Activated T-cell treated with anti-CD3 and anti-CD28 coated beads, Interleukin-2, amount 50 U/mL, for 24 hours (primary cell): ENCODE measurements at regions not wholly inside any gene's neighbourhood (a gene's known extent, or its start where the extent isn't known, plus 50 kb on each side); places are given as distances from the start of the nearest gene placed in this dataset.

Experiments
- DNase-seq: peaks from one replicate; pipeline ENCODE4 v3.0.0-alpha.2; 2020
- H3K27ac Mint-ChIP-seq: 2 replicates; pipeline ENCODE4 v1.8.0; 2020; ENCODE audit warnings: mild to moderate bottlenecking, mixed read lengths
- H3K27me3 Mint-ChIP-seq: 2 replicates; pipeline ENCODE4 v1.8.0; 2020; ENCODE audit warnings: mixed read lengths
- H3K36me3 Mint-ChIP-seq: 2 replicates; pipeline ENCODE4 v1.8.0; 2020; ENCODE audit warnings: low read depth, mixed read lengths
- H3K4me1 Mint-ChIP-seq: 2 replicates; pipeline ENCODE4 v1.8.0; 2020; ENCODE audit warnings: low read depth, mixed read lengths
- H3K4me3 Mint-ChIP-seq: 2 replicates; pipeline ENCODE4 v1.8.0; 2020; ENCODE audit warnings: mild to moderate bottlenecking, moderate library complexity, mixed read lengths
- H3K9me3 Mint-ChIP-seq: 2 replicates; pipeline ENCODE4 v1.8.0; 2020; ENCODE audit warnings: mixed read lengths

DNA sequence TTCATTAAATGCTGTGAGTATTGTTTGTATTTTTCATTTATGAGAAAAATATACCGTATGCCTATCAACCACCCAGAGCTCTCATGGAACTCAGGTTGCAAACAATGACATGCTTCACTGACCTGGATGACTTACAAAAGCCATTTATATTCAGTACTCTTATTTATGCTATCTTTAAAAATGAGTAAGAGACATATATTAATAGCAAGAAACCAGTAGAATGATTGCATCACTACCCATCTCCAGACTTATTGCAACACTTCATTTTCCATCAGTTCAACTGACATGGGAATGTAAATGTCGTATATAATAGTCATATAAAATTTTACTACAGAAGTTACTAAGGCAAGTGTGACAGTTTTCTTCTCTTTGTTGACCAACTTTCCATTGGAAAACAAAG is 69.1 kb downstream of the OTP start:
- Mint-ChIP-seq H3K27me3 (peaks cover 34% of the 10 kb centered on the region), H3K4me3 (no peak overlapping the region), H3K9me3 (no peaks in the 10 kb centered on the region), H3K4me1 (no peaks in the 10 kb centered on the region), H3K36me3 (no peaks in the 10 kb centered on the region), H3K27ac (no peak overlapping the region)
- DNase-seq = no peak

- DNase-seq = no peak
- Mint-ChIP-seq H3K27ac (no peak overlapping the region), H3K27me3 (peaks cover 28% of the 10 kb centered on the region), H3K4me1 (no peaks in the 10 kb centered on the region), H3K4me3 (no peak overlapping the region), H3K36me3 (no peaks in the 10 kb centered on the region), H3K9me3 (no peaks in the 10 kb centered on the region)
These were observed 70.0 kb downstream of the OTP start for GRCh38 chr5:77568555-77568954.

DNA sequence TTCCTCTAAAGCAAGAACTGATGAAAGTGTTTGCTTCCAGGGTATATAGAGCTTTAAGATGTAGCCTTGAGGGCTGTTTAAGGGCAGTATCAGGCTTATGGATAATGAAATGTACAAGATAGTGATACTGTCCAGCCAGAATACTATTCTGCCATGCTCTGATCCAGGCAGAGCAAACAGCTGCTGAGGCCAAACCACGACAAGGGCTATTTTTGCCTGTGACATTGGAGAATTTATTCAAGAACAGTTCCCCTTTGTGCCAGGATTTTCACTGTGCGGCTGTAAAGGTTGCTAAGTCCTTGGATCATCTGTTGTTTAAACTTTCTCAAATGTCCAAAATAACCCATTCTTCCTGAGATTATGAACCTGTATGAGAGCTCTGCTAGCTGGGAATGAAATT is 70.4 kb downstream of the OTP start:
- Mint-ChIP-seq H3K27ac (no peak overlapping the region), H3K9me3 (no peaks in the 10 kb centered on the region), H3K27me3 (peaks cover 25% of the 10 kb centered on the region), H3K36me3 (no peaks in the 10 kb centered on the region), H3K4me1 (no peaks in the 10 kb centered on the region), H3K4me3 (no peak overlapping the region)
- DNase-seq = no peak

GRCh38 chr5:77563475-77563874 is 71.4 kb upstream of the WDR41 start:
- Mint-ChIP-seq H3K9me3 (no peaks in the 10 kb centered on the region), H3K36me3 (no peaks in the 10 kb centered on the region), H3K4me3 (no peak overlapping the region), H3K27me3 (peaks cover 14% of the 10 kb centered on the region), H3K4me1 (no peaks in the 10 kb centered on the region), H3K27ac (no peak overlapping the region)
- no peak for DNase-seq

DNA sequence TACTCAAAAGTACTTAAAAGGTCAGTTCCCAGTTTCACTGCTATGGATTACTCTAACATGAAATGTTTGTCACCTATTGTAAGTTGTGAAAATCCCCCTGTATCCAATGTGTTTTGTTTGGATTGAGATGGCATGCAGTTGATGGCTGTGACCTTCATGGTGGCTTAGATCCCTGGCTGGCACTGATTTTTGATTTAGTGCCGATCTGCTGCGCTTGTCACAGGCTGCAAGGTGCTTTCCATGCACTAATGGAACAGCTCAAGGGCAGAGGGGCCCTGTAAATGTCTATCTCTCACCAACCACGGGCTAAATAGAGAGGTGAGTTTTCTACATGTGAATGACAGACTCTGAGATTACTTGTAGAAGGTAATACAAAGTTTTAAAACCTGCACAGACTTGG is 69.8 kb upstream of the WDR41 start:
- H3K27me3 Mint-ChIP-seq = peaks cover 11% of the 10 kb centered on the region
- H3K4me1 Mint-ChIP-seq = no peaks in the 10 kb centered on the region
- H3K9me3 Mint-ChIP-seq = no peaks in the 10 kb centered on the region
- no peaks in the 10 kb centered on the region for H3K36me3 Mint-ChIP-seq
- DNase-seq = no peak
- H3K27ac Mint-ChIP-seq = no peak overlapping the region
- H3K4me3 Mint-ChIP-seq = no peak overlapping the region

GRCh38 chr5:77560677-77561263 is 68.7 kb upstream of the WDR41 start:
- no peaks in the 10 kb centered on the region for H3K4me1 Mint-ChIP-seq
- no peaks in the 10 kb centered on the region for H3K36me3 Mint-ChIP-seq
- H3K27ac Mint-ChIP-seq = no peak overlapping the region

DNA sequence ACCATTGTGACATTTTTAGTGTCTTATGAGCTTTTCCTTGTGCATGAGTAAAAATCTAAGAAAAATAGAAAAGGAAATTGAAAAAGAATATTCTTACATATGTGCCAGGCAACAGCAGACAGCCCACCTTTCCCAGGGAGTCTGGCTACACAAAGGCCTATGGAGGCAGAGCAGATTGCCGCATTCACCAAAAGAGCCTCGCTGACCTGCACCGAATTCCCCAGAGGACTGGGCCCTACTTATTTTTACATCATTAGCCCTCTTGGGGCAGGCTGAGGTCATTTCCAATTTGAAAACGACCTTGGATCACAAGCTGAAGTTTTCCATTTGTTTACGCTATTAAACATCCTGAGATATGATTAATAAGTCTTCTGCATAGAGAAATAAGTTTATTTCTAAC is 66.2 kb upstream of the WDR41 start:
- Mint-ChIP-seq H3K27me3 (peaks cover 10% of the 10 kb centered on the region), H3K4me1 (no peaks in the 10 kb centered on the region), H3K4me3 (no peak overlapping the region), H3K36me3 (no peaks in the 10 kb centered on the region), H3K27ac (no peak overlapping the region), H3K9me3 (no peaks in the 10 kb centered on the region)
- no peak for DNase-seq

More at GRCh38 chr5:77560677-77561263, 68.7 kb upstream of the WDR41 start:
- Mint-ChIP-seq H3K27me3 (peaks cover 10% of the 10 kb centered on the region), H3K4me3 (no peak overlapping the region), H3K9me3 (no peaks in the 10 kb centered on the region)
- no peak for DNase-seq

DNA sequence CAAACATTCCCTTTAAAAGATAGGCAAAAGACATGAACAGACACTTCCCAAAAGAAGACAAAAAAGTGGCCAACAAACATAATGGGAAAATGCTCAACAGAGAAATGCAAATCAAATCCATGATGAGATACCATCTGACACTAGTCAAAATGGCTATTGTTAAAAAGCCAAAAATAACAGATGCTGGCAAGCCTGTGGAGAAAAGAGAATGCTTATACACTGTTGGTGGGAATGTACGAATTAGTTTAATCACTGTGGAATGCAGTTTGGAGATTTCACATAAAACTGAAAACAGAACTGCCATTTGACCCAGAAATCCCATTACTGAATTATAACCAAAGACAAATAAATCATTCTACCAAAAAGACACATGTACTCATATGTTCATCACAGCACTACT is 58.3 kb upstream of the WDR41 start:
- DNase-seq = no peak
- no peak overlapping the region for H3K4me3 Mint-ChIP-seq
- H3K27ac Mint-ChIP-seq = no peak overlapping the region
- H3K9me3 Mint-ChIP-seq = peaks cover 2% of the 10 kb centered on the region
- peaks cover 30% of the 10 kb centered on the region for H3K27me3 Mint-ChIP-seq
- H3K4me1 Mint-ChIP-seq = no peaks in the 10 kb centered on the region
- no peaks in the 10 kb centered on the region for H3K36me3 Mint-ChIP-seq

DNA sequence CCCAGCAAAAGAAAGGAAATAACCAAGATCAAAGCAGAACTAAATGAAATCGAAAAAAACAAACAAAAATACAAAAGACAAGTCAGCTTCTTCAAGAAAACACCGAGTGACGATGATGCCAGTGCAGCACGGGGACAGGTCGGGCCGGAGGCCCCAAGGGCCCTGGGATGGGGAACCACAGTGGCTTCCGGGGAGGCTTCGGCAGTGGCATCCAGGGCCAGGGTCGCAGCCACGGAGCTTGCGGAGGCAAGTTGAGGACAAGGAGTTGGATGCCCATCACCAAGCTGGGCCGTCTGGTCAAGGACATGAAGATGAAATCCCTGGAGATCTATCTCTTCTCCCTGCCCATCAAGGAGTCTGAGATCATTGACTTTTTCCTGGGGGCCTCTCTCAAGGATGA is 53.2 kb upstream of the WDR41 start:
- no peak for DNase-seq
- Mint-ChIP-seq H3K36me3 (no peaks in the 10 kb centered on the region), H3K27ac (no peak overlapping the region), H3K27me3 (peaks cover 51% of the 10 kb centered on the region), H3K9me3 (no peaks in the 10 kb centered on the region), H3K4me1 (no peaks in the 10 kb centered on the region), H3K4me3 (no peak overlapping the region)
